D721Med (cell line): ENCODE measurements at regions not wholly inside any gene's neighbourhood (a gene's known extent, or its start where the extent isn't known, plus 50 kb on each side); places are given as distances from the start of the nearest gene placed in this dataset.
A peak's percentile ranks its signal among the peaks of the same experiment; 100 is the strongest.

Experiments
- DNase-seq: peaks from one replicate; pipeline ENCODE4 v3.0.0; 2011; ENCODE audit warnings: low spot score; ENCODE audit not compliant: insufficient read length
- FAIRE-seq: peaks from 2 replicates; lab custom pipeline; 2011; peaks lifted over from hg19 to GRCh38; lab: Jason Lieb, UNC
- TF ChIP-seq, protein P1 (sequence below): IDR thresholded peaks from 2 replicates; pipeline ENCODE4 v1.5.1; 2012; ENCODE audit warnings: mild to moderate bottlenecking, control low read depth; ENCODE audit not compliant: insufficient read depth; ENCODE audit errors: missing control alignments

- FAIRE-seq, result no peak
- TF ChIP-seq, protein P1, sequence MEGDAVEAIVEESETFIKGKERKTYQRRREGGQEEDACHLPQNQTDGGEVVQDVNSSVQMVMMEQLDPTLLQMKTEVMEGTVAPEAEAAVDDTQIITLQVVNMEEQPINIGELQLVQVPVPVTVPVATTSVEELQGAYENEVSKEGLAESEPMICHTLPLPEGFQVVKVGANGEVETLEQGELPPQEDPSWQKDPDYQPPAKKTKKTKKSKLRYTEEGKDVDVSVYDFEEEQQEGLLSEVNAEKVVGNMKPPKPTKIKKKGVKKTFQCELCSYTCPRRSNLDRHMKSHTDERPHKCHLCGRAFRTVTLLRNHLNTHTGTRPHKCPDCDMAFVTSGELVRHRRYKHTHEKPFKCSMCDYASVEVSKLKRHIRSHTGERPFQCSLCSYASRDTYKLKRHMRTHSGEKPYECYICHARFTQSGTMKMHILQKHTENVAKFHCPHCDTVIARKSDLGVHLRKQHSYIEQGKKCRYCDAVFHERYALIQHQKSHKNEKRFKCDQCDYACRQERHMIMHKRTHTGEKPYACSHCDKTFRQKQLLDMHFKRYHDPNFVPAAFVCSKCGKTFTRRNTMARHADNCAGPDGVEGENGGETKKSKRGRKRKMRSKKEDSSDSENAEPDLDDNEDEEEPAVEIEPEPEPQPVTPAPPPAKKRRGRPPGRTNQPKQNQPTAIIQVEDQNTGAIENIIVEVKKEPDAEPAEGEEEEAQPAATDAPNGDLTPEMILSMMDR, result no peak
- no peak for DNase-seq
Measured at GRCh38 chrX:49773993-49774392, 55.1 kb upstream of the PAGE4 start.

DNA sequence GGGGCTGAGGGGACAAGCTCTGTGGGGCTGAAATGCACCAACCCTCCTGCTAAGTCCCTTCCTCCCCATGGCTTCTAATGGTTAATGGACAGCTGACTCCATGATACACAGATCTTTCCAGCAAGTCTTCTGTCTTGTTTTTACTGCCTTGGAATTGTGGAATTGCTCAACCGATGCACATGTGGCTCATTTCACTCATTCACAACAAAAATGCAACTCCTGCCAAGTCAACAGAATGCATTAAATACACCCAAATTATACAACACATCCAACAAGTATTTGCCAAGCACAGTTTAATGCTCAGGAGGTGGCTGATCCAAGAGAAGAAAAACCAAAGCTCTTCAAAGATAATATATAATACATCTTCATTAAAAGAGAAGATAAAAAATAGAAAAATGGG, 61.9 kb upstream of the PAGE4 start:
- DNase-seq, result no peak
- TF ChIP-seq, protein P1, result no peak

GRCh38 chrX:49762175-49762720, 66.5 kb upstream of the PAGE1 start:
- TF ChIP-seq, protein P1, result no peak
- DNase-seq (no peak), FAIRE-seq (no peak)

More for the DNA sequence above, 61.9 kb upstream of the PAGE4 start:
- no peak for FAIRE-seq

DNA sequence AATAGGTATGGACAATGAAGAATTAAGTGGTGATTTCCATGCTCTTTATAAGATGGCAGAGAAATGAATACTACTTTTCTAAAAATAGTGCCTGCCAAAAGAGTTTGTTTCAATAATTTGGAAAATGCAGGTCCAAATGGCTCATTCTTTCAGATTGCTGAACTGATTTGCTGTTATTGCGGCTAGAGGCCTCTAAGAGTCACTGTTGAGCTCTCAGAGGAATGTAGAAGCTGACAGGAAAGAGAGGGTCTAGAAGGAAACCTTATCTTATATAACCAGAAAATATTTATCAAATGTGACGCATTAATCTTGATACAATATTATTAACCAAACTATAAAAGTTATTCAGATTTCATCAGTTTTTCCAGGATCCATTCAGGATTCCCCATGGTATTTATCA, 65.7 kb upstream of the PAGE1 start:
- TF ChIP-seq, protein P1, result peak; percentile 46
- DNase-seq (no peak), FAIRE-seq (no peak)

GRCh38 chrX:49760290-49760890, 64.6 kb upstream of the PAGE1 start:
- TF ChIP-seq, protein P1, result no peak
- no peak for DNase-seq
- no peak for FAIRE-seq

- no peak for FAIRE-seq
- no peak for DNase-seq
- TF ChIP-seq, protein P1, result no peak
Measured at GRCh38 chrX:49756692-49757091, 60.9 kb upstream of the PAGE1 start.

DNA sequence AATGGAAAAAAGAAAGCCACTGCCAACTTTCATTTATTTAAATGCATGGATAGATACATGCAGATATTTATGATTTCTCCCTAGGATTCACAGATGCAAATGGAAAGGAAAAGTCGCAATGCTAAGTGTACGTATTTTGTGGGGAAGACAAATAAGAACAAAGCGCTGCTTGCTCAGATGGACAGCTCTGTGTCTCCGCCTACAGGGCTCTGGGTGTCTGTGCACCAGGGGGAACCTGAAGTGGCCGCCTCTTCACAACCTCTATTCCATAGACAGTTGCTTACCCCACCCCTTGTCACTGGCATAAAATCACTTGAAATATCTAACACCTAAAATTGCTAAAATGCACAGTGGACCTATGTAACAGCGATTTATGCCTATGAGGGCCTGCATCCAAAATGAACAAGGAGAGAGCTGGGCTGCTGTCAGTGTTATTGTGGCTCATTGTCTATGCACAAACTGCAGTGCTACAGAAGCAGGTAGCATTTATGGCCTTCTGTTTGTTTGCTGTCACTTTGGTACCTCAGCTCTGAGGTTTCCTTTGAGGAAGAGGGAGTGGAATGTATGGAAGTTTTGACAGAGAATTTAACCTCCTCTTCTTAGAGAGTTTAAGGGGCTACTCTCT, 58.6 kb upstream of the PAGE1 start:
- no peak for FAIRE-seq
- DNase-seq, result no peak
- TF ChIP-seq, protein P1, result peak; percentile 42
